ENCODE measurements at regions not wholly inside any gene's neighbourhood (a gene's known extent, or its start where the extent isn't known, plus 50 kb on each side); places are given as distances from the start of the nearest gene placed in this dataset.

DNA sequence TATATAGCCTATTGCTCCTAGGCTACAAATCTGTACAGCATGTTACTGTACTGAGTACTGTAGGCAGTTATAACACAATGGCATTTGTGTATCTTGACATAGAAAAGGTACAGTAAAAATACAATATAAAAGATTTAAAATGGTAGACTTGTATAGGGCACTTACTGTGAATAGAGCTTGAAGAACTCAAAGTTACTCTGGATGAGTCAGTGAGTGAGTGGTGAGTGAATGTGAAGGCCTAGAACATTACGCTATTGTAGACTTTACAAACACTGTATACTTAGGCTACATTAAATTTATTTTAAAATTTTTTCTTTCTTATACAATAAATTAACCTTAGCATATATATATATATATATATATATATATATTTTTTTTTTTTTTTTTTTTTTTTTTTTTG lies 140.0 kb upstream of the UBE2E1 start:
- no peak for DNase-seq

DNA sequence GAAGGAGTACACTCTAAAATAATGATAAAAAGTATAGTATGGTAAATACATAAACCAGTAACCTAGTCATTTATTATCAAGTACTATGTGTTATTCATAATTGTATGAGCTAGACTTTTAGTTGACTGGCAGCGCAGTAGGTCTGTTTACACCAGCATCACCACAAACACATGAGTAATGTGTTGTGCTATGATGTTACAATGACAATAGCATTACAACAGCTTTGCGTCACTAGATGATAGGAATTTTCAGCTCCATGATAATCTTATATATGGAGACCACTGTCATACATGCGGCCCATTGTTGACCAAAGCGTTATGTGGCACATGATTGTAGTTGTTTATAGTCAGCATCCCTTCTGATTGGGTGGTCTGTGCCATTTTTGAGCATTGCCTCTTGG lies 138.9 kb upstream of the UBE2E1 start:
- no peak for DNase-seq

DNA sequence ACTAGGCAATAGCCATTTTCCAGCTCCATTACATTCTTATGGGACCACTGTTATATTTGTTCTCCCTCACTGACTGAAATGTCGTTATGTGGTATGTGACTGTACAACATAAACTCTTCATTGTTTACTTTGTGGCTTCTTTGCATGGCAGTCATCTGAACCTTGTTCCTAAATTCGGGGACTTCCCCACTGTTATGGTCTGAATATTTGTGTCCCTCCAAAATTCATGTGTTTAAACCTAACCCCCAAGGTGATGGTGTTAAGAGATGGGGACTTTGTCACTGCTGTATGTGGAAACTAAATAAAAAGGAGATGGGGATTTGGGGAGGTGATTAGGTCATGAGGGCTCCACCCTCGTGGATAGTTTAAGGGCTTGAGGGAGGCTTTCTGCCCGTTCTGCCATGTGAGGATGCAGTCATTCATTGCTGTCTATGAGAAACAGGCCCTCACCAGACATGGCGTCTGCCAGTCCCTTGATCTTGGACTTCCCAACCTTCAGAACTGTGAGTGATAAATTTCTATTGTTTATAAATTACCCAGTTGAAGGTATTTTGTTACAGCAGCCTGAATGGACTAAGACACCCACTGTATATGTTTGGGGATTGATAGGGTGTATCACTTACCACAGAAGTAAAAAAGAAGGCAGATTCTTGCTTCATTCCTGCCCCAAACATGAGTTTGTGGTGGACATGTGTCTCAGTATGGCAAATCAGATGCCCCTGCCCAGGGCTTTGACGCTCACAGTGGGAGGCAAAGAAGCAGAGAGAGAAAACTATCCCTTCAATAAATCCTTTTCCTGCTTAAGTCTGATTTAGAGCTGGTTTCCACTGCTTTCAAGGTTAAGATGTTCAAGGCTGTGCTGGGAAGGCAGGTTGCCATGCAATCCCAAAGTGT lies 138.0 kb upstream of the UBE2E1 start:
- no peak for DNase-seq

DNA sequence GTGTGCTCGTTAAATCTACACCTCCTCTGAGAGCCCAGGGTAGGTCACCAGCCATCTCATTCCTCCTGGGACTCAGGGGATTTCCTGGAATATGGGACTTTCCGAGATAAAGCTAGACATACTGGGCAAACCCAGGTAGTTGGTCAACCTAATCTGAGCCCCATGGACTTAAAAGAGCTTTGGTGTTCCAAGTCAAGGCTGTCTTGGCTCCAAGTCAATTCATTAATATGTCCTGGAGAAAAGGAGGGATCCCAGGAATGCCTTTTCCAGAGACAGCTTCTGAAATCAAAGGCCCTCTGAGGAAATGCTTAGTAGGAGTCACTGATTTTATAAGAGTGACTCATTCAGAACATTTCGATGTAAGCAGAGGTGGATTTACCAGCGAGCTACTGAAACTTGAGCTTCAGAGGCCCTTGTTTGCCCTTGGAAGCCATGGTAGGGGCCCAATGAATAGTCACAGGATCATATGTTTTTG lies 137.3 kb upstream of the UBE2E1 start:
- DNase-seq = no peak

DNA sequence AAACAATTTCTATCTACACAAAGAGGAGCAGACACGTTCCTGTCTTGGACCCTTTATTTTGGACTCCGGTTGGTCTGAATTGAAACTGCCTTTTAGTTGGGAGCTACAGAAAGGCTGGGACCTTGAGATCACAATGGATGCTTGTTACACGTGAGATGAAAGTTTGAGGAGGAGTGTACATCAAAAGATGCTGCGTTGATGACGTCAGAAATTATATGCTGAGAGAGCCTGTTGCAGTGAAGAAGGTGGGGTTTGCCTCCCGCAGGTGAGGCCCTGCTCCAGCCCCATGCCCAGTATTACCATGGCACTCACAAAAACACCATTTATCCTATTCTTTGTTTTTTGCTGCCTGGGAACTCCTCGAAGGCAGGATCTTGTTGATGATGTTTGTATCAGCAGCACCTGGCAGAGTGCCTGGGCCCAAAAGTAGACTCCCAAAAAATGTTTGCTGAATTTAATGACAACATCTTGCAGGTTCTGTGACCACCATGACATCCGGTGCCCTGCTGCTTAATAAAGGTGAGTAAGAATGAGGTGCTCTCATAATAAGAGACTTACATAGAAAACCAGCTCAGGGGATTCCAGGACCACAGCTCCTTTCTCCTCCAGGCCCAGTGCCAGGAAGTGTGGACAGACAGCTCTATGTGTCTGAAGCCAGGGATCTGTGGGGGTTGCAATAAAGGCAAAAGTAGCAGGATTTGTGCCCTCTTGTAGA lies 136.1 kb upstream of the UBE2E1 start:
- DNase-seq = no peak

DNA sequence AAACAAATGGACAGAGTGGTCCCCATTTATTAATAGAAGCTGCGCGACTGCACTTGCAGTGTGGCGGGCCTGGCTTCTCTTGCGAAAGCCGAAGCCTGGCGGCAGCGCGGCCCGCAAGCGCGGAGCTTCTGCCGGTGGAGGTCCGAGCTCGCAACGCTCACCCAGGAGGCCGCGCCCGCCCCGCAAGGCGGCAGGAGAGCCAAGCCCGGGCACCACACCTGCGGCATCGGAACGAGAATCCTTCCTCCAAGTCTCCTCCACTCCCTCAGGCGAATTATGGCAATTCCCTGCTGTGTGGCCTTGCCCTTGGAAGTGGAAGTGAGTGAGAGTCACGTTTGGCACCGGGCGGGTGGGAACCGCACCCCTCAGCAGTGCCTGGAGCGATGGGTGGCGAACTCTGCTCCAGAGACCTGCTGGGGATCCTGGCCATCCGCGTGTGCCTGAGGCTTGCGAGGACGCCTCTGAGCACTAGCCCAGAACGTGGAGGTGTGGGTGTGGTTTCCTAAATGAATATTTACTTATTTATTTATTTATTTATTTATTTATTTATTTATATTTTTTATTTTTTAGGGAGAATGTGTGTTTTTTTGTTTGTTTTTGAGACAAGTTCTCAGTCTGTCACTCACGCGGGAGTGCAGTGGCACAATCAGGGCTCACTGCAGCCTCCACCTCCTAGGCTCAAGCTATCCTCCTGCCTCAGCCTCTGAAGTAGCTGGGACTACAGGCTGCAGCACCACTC lies 133.7 kb upstream of the UBE2E1 start:
- DNase-seq = no peak

DNA sequence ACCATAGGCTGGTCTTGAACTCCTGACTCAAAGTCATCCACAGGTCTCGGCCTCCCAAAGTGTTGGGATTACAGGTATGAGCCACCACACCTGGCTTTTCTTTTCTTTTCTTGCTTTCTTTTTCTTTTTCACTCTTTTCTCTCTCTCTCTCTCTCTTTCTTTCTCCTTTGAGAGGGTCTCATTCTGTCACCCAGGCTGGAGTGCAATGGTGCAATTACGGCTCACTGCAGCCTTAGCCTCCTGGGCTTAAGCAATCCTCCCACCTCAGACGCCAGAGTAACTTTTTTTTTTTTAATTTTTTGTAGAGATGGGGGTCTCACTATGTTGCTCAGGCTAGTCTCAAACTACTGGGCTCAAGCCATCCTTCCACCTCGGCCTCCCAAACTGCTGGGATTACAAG lies 133.1 kb upstream of the UBE2E1 start:
- no peak for DNase-seq

DNA sequence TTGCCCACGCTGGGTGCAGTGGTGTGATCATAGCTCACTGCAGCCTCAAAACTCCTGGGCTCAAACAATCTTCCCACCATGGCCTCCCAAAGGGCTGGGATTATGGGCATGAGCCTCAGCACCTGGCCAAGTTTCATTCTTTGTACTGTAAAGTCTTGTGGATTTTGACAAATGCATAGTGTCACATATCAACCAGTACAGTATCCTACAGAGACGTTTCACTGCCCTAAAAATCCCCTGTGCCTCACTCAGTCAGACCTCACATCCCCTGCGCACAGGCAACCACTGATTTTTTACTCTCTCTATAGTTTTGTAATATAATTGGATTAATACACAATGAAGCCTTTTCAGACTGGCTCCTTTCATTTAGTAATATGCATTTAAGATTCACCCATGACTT lies 130.7 kb upstream of the UBE2E1 start:
- DNase-seq = no peak

DNA sequence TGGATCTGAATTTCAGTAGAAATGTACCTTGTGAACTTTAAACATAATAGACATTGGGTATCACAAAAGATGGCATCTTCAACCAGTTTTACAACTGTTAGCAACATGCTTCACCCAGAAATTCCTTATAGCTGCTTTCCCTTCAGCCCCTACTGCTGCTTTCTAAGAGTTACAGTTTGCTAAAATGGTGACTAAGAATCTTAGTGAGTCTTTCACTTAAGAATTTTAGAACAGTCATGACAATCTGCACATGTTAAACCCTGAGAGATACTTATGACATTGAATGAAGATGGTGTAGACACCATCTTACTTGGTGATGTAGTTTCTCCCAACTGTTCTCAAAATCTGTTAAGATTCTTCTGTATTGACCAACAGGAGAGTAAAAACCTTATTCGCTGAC lies 129.7 kb upstream of the UBE2E1 start:
- no peak for DNase-seq

DNA sequence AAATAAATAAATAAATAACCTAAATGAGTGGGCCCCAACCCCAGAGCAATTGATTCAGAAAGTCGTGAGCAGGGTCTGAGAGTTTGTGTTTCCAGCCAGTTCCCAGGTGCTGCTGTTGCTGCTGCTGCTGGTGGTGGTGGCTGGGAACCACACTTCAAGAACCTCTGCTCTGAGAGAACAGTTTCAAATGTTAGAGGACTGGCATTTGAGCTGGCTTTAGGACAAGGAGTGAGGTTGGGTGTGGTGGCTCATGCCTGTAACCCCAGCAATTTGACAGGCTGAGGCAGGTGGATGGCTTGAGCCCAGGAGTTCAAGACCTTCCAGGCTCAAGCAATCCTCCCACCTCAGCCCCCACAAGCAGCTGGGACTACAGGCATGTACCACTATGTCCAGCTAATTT lies 123.1 kb upstream of the UBE2E1 start:
- no peak for DNase-seq

DNA sequence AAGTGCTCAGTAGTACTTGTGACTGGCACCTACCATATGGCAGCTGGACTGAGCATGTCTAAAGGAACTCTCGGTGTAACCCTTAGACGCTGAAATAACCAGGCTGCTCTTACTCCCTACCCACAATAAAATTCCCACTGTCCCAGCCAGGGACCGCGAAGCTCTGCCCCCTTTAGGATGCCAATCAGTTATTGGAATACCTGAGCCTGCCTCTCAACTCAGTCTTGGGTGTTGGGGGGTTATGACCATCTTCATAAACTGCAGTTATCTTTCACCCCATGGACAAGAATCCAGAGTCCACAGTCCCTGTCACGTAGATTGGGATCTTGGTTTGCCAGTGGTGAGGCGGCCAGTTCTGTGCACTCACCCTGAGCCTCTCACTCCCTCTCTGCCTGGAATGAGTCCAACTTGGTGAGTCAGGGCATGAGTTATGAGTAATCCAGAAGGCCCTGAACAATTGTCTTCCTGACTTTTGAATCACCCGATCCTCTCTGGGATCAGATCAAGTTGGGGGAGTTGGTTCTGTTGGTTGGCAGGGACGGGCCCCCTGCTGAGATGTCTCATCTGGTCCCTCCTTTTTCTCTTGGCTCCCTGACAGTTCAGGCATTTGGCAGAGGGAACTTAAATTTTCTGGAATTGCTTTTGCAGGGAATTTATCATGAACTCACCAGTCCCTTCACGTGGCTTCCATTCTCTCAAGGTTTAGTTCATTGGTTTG lies 120.1 kb upstream of the UBE2E1 start:
- no peak for DNase-seq

DNA sequence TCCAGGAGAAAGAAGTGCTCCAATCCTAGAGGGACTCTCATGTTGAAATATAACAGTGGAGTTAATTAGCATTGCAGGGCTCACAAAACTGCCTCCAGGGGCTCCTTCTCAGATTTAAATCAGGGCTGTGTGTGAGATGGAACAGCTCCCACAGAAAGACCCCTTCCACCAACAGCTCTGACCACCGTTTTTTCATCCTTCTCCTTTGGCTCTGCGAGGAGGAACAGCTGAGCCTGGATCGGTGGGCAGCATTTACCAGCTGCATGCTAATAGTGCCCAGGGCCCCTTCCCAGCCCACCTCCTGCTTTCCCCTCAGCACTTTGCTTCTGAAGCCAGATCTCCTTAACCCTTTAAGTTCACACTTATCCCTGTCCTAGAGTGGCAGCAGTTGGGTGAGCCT lies 119.2 kb upstream of the UBE2E1 start:
- no peak for DNase-seq

DNA sequence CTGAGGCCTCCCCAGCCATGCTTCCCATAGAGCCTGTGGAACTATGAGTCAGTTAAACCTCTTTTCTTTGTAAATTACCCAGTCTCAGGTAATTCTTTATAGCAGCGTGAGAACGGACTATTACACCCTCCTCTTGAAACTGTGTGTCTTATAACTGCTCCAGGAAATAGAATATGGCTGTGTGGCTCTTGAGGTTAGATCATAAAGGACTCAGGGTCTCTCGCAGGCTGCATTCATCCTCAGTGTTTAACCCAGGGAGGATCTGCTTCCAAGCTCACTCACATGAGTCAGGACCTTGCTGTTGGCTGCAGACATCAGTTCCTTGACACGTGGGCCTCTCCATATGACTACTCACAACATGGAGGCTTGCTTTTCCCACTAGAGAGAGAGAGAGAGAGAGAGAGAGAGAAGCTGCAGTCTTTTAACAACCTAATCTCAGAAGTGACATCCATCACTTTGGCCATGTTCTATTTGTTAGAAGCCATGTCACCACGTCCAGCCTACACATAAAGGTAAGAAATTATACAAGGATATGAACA lies 114.3 kb upstream of the UBE2E1 start:
- DNase-seq = no peak

DNA sequence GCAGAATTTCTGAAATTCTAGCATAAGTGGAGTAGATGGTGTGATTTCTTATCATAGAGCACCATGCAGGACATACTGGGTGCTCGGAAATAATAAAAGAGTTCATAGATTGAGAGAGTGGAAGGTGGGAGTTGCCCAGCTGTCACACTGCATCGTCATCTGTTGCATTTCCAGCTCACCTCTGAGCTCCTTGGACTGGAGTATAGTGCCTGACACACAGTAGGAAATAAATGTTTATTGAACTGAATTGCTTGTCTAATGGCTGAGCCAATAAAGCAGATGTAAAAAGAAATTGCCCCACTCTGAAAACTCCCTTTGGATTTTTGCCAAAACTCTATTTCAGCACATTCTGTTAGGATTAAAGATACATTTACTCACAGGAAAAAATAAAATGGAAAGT lies 108.9 kb upstream of the UBE2E1 start:
- no peak for DNase-seq

DNA sequence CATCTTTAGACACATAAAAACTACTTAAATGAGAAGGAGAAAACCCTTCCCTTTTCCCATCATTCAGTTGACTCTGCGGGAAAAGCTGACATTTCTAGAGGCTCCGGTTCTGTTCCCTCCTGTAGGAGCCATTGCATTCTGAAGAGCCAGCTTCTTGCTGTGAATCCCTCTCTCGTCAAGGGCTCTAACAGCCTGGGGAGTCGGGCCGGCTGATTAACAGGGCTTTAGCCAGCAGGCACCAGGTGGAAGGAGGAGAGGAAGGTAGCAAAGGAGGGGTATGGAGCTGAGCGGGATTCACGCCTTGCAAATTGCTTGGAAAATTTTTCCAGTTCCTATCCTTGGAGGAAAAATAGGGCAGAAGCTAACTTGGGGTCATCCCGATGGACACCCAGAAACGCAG lies 108.3 kb upstream of the UBE2E1 start:
- no peak for DNase-seq

DNA sequence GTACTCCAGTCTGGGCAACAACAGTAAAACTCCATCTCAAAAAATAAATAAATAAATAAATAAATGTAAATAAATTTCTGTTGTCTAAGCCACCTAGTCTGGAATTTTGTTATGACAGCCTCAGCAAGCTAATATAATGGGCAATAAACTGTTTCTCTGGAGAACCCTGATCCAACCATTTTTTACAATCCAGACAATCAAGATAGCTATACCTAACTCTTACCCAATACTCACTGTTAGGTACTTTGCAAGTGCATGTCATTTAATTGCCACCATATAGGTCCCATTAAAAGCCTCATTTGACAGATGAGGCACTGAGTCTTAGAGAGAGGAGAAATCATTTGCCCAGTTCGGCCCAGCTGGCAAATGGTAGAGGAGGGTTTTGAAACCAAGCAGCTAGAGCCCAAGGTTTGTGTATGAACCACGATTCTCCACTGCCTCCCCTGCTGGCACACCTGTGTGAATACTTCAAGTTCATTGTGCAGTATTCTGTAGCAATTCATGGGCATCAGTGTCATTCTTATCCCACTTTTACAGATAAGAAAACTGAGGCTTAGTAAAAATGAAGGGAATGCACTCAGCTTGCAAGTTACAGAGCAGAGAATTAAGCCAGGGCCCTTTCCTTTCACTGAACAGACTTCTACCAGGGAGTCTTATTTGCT lies 107.0 kb upstream of the UBE2E1 start:
- DNase-seq = no peak

DNA sequence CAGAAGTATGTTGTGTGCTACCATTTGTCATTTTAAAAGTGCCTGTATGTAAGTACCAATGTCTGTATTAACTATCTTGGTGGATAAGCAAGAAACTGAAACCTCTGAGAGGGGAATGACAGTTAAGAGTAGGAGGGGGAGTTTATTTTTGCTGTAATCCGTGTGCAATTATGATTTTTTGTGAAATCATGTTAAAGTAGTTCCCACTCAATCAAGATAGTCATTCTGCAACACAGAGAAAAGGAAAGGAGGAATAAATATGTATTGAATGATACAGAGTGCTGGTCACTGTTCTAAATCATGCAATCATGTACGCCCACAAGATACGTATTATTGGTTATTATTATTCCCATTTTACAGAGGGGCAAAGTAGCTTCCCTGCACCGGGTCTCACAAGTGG lies 105.1 kb upstream of the UBE2E1 start:
- DNase-seq = no peak

DNA sequence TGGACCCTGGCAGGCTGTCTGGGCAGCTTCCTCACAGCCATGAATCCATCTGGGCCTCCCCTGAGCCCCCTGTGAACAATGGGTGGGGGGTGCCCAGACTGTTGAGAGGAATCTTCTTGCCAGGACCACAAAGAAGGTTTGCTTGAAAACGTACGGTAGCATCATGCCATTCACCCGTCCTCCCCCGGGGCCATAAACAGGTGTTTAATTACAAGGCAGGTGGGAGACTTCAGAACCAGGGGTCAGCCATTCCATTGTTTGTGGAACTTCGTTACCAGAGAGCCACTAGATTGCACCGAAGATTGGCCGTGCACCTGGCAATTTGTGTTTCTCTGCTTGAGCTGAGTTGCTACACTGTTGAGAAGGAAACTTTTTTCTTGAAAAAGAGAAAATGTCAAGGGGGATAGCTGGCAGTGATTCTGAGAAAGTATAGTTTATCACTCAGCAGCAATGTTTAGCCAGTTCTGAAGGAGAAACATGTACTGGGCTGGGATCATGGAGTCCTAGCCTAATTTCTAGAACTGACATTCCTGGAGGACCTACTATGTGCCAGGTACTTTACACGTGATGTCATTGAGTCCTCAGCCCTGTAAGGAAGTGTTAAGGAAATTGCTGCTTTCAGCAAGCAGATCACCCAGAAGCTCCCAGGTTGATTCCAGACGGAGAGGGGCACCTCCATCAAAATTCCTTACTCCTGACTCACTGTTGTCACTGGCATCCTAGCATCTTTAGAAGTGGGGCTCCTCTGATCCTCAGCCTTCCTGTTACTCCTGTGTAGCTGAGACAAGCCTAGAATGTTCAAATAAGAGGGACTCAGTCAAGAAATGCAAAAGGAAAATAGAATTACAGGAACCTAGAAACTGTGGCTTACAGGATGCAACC lies 103.8 kb upstream of the UBE2E1 start:
- no peak for DNase-seq

DNA sequence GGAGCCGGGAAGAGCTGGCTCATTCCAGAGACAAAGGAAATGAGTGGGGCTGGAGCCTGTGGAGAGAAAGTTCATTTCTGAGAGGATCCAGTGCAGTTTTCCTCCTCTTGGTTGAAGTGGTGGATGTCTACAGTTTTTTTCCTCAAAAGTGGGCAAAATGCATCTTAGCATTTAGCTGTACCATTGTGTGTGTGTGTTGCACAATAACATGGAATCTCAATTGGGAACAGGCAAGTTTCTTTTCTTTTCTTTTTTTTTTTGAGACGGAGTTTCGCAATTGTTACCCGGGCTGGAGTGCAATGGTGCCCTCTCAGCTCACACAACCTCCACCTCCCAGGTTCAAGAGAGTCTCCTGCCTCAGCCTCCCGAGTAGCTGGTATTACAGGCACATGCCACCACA lies 101.5 kb upstream of the UBE2E1 start:
- no peak for DNase-seq

DNA sequence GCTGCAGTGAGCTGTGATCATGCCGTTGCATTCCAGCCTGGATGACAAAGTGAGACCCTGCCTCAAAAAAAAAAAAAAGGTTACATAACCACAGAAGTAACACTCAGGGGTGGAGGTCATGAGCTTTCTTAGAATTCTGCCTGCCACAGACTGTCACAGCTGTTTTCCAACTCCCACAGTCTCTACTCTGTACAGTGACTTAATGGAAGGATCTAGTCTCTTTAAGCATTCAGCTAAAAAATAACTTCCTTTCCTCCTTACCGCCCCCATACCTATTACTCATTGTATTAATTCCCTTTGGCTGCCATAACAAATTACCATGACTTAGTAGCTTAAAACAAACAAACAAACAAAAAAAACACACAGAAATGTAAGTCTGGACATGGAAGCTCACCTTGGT lies 99.6 kb upstream of the UBE2E1 start:
- DNase-seq = no peak

DNA sequence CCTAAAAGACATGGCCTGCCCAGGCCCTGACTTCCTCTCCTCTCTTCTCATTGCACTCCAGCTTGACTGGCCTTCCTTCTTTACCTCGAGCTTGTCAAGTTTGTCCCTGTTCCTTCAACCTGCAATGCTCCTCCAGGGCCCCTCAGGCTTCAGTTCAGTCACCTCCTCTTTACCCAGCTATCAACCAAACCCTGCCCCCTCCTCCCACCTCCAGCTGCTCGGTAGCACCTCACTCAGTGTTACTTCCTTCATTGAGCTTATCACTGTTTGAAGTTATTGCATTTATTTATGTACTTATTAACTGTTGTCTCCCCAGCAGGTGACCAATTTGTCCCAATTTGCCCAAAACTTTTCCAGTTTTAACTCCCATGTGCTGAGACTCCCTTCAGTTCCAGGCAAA lies 95.8 kb upstream of the UBE2E1 start:
- DNase-seq = no peak
